Tibial nerve (tissue), 3 donors: ENCODE measurements at regions not wholly inside any gene's neighbourhood (a gene's known extent, or its start where the extent isn't known, plus 50 kb on each side); places are given as distances from the start of the nearest gene placed in this dataset.

Experiments
- POLR2A ChIP-seq, 2 donors: fragments of 450-650 bp; IDR thresholded peaks; one replicate each; pipeline ENCODE4 v1.6.1; 2017; ENCODE audit warnings: antibody characterized with exemption in 2 of 2, mild to moderate bottlenecking in 2 of 2, moderate library complexity in 2 of 2
- TF ChIP-seq, protein P1 (sequence below), 5 experiments: fragments of 200-600 bp in 3 of 5; fragments of 450-650 bp in 2 of 5; sonication (generic) in 3 of 5; IDR thresholded peaks; one replicate each; pipeline ENCODE4 v1.5.1; 2016 to 2019; ENCODE audit warnings: antibody characterized with exemption in 5 of 5, mild to moderate bottlenecking in 3 of 5, moderate library complexity in 2 of 5

DNA sequence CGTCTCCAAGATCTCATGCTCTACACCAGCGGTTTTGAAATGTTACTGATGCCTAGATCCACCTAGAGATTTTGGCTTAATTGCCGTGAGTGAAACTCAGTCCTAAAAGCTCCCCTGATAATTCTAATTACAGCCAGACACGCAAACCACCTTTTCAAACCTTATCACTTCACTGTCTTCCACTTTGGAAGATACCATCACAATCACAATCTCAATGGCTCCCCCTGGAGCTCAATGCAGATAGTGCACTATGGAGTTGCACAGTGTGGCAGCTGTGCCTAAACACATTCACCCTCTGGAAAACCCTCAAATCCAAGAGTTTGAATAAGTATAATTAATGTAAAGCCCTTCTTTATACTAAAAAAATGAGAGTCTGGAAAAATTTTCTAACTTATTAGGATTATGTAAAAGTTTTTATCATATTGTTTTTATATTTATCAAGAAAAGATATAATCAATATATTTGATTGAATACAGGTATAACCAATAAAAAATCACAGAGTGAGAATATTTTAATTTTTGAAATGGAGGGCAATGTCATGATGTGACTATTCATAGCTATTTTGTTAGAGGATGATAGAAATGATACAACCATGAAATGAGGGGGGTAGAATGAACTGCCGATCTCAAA lies 102.9 kb upstream of the SLC8A1 start:
- TF ChIP-seq, protein P1, sequence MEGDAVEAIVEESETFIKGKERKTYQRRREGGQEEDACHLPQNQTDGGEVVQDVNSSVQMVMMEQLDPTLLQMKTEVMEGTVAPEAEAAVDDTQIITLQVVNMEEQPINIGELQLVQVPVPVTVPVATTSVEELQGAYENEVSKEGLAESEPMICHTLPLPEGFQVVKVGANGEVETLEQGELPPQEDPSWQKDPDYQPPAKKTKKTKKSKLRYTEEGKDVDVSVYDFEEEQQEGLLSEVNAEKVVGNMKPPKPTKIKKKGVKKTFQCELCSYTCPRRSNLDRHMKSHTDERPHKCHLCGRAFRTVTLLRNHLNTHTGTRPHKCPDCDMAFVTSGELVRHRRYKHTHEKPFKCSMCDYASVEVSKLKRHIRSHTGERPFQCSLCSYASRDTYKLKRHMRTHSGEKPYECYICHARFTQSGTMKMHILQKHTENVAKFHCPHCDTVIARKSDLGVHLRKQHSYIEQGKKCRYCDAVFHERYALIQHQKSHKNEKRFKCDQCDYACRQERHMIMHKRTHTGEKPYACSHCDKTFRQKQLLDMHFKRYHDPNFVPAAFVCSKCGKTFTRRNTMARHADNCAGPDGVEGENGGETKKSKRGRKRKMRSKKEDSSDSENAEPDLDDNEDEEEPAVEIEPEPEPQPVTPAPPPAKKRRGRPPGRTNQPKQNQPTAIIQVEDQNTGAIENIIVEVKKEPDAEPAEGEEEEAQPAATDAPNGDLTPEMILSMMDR (IDR thresholded peaks at IDR 0.05) = peak; percentile 61 to 73 (median 70)
- no peak for TF ChIP-seq POLR2A (IDR thresholded peaks at IDR 0.05)
